ENCODE measurements at regions not wholly inside any gene's neighbourhood (a gene's known extent, or its start where the extent isn't known, plus 50 kb on each side); places are given as distances from the start of the nearest gene placed in this dataset.

DNA sequence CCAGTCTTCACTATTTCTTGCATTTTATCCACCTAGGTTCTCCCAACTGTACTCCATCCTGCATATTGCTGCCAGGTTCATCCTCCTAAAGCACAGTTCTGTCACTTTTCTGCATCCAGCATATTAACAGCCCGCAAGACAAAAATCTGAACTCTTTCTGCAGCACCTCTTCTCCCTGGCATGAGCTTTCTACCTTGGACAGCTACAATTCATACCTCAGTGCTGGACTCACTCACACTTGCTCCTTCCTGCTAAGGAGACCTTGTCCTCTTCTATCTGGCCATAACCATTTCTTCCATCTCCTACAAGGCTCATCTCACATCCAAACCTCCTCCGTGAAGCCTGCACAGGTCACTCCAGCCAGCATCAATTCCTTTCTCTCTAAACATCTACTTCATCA, 170.1 kb upstream of the GRIP1 start:
- Mint-ChIP-seq H3K4me3 (no peak overlapping the region), H3K27ac (no peak overlapping the region), H3K27me3 (peaks cover 8% of the 10 kb centered on the region), H3K9me3 (no peaks in the 10 kb centered on the region), H3K4me1 (no peaks in the 10 kb centered on the region), H3K36me3 (no peaks in the 10 kb centered on the region)
- DNase-seq (ENCODE audit: low spot score in 2 of 2) (no peak), ATAC-seq (ENCODE audit: low read depth) (no peak)

GRCh38 chr12:66851134-66851533, 172.3 kb upstream of the GRIP1 start:
- Mint-ChIP-seq H3K9me3 (no peaks in the 10 kb centered on the region), H3K27me3 (peaks cover 9% of the 10 kb centered on the region), H3K36me3 (no peaks in the 10 kb centered on the region), H3K4me3 (no peak overlapping the region), H3K4me1 (no peaks in the 10 kb centered on the region), H3K27ac (no peak overlapping the region)
- ATAC-seq (ENCODE audit: low read depth) (peak; percentile 62), DNase-seq (ENCODE audit: low spot score in 2 of 2) (no peak)

DNA sequence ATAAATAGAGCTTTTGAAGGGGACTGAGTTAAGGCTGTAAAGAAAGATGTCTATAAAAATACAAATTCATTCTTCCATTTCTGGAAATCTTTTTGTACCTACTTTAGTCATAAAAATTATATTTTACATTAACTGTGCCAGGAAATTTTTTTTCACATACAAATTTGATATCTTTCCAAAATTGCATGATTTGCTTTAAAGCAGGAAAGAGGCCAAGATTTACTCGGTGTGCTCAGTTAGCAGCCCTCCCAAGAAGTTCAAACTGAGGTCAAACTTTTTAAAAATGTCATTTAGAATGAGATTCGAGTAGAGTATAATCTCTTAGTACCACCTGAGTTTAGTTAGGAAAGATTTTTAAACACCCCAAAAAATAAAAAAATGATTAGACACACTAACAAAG, 173.2 kb upstream of the GRIP1 start:
- Mint-ChIP-seq H3K36me3 (no peaks in the 10 kb centered on the region), H3K27ac (no peak overlapping the region), H3K9me3 (no peaks in the 10 kb centered on the region), H3K4me1 (no peaks in the 10 kb centered on the region), H3K27me3 (peaks cover 8% of the 10 kb centered on the region), H3K4me3 (no peak overlapping the region)
- ATAC-seq (ENCODE audit: low read depth) (no peak), DNase-seq (ENCODE audit: low spot score in 2 of 2) (no peak)

GRCh38 chr12:66852765-66853164, 173.9 kb upstream of the GRIP1 start:
- H3K27ac Mint-ChIP-seq, result no peak overlapping the region
- no peak for DNase-seq (ENCODE audit: low spot score in 2 of 2)
- peaks cover 8% of the 10 kb centered on the region for H3K27me3 Mint-ChIP-seq
- H3K4me1 Mint-ChIP-seq, result no peaks in the 10 kb centered on the region
- no peaks in the 10 kb centered on the region for H3K36me3 Mint-ChIP-seq
- H3K4me3 Mint-ChIP-seq, result no peak overlapping the region
- no peaks in the 10 kb centered on the region for H3K9me3 Mint-ChIP-seq
- no peak for ATAC-seq (ENCODE audit: low read depth)

- DNase-seq (ENCODE audit: low spot score in 2 of 2) (no peak), ATAC-seq (ENCODE audit: low read depth) (no peak)
- Mint-ChIP-seq H3K27me3 (peaks cover 3% of the 10 kb centered on the region), H3K4me3 (no peak overlapping the region), H3K9me3 (no peaks in the 10 kb centered on the region), H3K27ac (no peak overlapping the region), H3K4me1 (no peaks in the 10 kb centered on the region), H3K36me3 (no peaks in the 10 kb centered on the region)
Measured at GRCh38 chr12:66859751-66860440, 181.0 kb upstream of the GRIP1 start.

GRCh38 chr12:66860752-66861750, 182.2 kb upstream of the GRIP1 start:
- Mint-ChIP-seq H3K4me1 (no peaks in the 10 kb centered on the region), H3K36me3 (no peaks in the 10 kb centered on the region), H3K27me3 (peaks cover 7% of the 10 kb centered on the region), H3K4me3 (no peak overlapping the region), H3K27ac (no peak overlapping the region), H3K9me3 (no peaks in the 10 kb centered on the region)
- no peak for ATAC-seq (ENCODE audit: low read depth)
- peak; percentile 38 to 45 for DNase-seq (ENCODE audit: low spot score in 2 of 2)

GRCh38 chr12:66862356-66862985, 183.6 kb upstream of the GRIP1 start:
- Mint-ChIP-seq H3K36me3 (no peaks in the 10 kb centered on the region), H3K9me3 (no peaks in the 10 kb centered on the region), H3K27me3 (peaks cover 7% of the 10 kb centered on the region), H3K4me3 (no peak overlapping the region), H3K27ac (no peak overlapping the region), H3K4me1 (no peaks in the 10 kb centered on the region)
- DNase-seq (ENCODE audit: low spot score in 2 of 2) (no peak), ATAC-seq (ENCODE audit: low read depth) (no peak)

- no peak overlapping the region for H3K27ac Mint-ChIP-seq
- ATAC-seq (ENCODE audit: low read depth) (no peak), DNase-seq (ENCODE audit: low spot score in 2 of 2) (no peak)
- no peaks in the 10 kb centered on the region for H3K9me3 Mint-ChIP-seq
- no peak overlapping the region for H3K4me3 Mint-ChIP-seq
- H3K27me3 Mint-ChIP-seq, result peaks cover 7% of the 10 kb centered on the region
- H3K4me1 Mint-ChIP-seq, result no peaks in the 10 kb centered on the region
- no peaks in the 10 kb centered on the region for H3K36me3 Mint-ChIP-seq
Measured at GRCh38 chr12:66863276-66863675, 184.4 kb upstream of the GRIP1 start.

DNA sequence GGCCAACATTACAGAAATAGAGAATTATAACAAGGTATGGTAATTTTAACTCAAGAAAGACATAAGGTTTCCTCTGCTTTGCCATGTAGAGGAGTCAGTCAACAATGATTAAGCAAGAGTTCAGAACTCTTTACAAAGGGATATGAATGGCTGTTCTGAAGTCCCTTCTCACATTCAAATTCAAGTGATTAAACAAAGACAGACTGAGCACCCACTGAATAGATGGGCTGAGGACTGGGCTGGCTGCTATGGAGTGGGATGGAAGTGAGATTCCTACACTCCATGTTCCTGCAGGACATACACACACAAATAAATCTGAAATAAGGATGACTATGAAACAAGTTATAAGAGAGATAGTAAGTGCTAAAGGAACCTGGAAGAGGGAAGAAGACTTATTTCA, 199.0 kb upstream of the GRIP1 start:
- DNase-seq (ENCODE audit: low spot score in 2 of 2), result no peak
- peaks cover 15% of the 10 kb centered on the region for H3K27me3 Mint-ChIP-seq
- no peak for ATAC-seq (ENCODE audit: low read depth)
- no peaks in the 10 kb centered on the region for H3K4me1 Mint-ChIP-seq
- H3K36me3 Mint-ChIP-seq, result no peaks in the 10 kb centered on the region
- H3K27ac Mint-ChIP-seq, result no peak overlapping the region
- no peaks in the 10 kb centered on the region for H3K9me3 Mint-ChIP-seq
- no peak overlapping the region for H3K4me3 Mint-ChIP-seq

DNA sequence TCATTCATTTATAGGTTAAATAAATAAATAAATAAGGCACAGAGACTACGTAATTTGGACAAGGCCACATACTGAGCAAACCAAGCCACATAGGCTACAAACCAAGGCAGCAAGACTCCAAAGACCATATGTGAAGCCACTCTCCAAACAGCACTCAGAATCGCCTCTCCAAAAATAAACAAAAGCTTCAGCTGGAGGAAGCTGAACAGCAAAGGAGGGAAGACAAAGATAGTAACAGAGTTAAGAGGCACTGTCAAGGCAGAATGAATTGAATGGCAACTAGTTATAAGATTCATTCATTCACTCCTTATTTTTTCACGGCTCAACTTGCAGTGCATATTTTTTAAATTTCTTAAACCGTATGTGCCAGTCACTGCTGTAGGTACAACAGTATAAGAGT, 200.5 kb upstream of the GRIP1 start:
- Mint-ChIP-seq H3K27ac (no peak overlapping the region), H3K4me3 (no peak overlapping the region), H3K27me3 (peaks cover 16% of the 10 kb centered on the region), H3K36me3 (no peaks in the 10 kb centered on the region), H3K9me3 (no peaks in the 10 kb centered on the region), H3K4me1 (no peaks in the 10 kb centered on the region)
- DNase-seq (ENCODE audit: low spot score in 2 of 2), result no peak
- ATAC-seq (ENCODE audit: low read depth), result no peak

GRCh38 chr12:66881386-66881785, 202.5 kb upstream of the GRIP1 start:
- DNase-seq (ENCODE audit: low spot score in 2 of 2) (no peak), ATAC-seq (ENCODE audit: low read depth) (no peak)
- Mint-ChIP-seq H3K27ac (no peak overlapping the region), H3K27me3 (peaks cover 16% of the 10 kb centered on the region), H3K4me1 (no peaks in the 10 kb centered on the region), H3K4me3 (no peak overlapping the region), H3K9me3 (no peaks in the 10 kb centered on the region), H3K36me3 (no peaks in the 10 kb centered on the region)

DNA sequence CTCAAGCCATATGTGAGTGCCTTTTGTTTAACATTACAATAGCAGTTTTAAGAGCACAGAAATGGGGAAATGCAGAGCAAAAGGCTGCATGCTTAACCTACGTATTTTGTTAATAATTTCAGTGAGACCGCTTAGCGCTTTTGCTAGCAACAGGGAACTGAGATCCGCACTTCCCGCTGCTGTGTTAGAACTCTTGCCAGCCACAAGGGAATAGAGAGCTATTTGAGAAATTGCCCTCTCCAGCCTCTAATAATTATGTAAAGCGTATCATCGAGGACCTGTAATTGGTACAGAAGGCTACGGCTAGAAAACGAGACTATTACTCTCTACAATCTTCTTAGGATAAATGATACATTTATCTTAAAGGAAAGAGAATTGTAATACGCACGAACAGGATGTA, 205.2 kb upstream of the GRIP1 start:
- no peak for ATAC-seq (ENCODE audit: low read depth)
- Mint-ChIP-seq H3K4me1 (no peaks in the 10 kb centered on the region), H3K27me3 (peaks cover 9% of the 10 kb centered on the region), H3K36me3 (no peaks in the 10 kb centered on the region), H3K4me3 (no peak overlapping the region), H3K9me3 (no peaks in the 10 kb centered on the region), H3K27ac (no peak overlapping the region)
- DNase-seq (ENCODE audit: low spot score in 2 of 2), result no peak

DNA sequence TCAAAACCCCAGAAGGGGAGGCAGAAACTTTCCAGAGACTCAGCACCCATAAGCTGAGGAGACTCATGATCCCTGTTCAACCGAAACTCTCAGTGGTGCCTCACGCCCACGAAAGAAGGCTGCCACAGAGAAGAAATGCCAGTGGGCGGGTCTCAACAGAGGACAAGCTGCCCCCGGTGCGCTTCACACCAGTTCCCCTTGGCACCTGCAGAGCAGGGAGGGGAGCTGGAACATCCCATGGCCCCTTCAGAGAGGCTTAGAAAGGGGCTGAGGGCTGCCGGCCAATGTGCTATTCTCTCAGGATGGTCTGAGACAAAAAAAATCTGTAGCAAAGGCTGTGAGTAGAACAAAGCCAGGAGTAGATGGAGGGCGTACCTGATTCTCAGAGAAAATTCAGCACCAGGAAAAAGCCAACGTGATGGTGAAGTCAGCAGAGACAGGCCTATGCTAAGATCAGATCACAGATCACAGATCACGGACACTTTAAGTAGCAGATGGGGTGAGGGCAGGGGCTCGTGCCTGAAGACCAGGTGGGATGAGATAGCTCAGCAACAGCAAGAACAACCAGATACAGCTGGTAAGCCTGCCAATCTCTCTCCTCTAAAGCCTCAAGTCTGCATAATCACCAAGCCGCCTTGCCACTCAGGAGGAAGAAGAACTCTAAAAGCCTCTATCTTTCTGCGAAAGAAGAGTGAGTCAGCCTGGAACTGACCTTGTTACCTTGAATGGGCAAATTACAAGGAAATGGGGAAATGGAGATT, 206.4 kb upstream of the GRIP1 start:
- Mint-ChIP-seq H3K36me3 (no peaks in the 10 kb centered on the region), H3K4me1 (no peaks in the 10 kb centered on the region), H3K9me3 (no peaks in the 10 kb centered on the region), H3K27me3 (peaks cover 5% of the 10 kb centered on the region), H3K27ac (no peak overlapping the region), H3K4me3 (no peak overlapping the region)
- ATAC-seq (ENCODE audit: low read depth), result no peak
- DNase-seq (ENCODE audit: low spot score in 2 of 2), result no peak

GRCh38 chr12:66896797-66897196, 217.9 kb upstream of the GRIP1 start:
- ATAC-seq (ENCODE audit: low read depth) (no peak), DNase-seq (ENCODE audit: low spot score in 2 of 2) (no peak)
- Mint-ChIP-seq H3K4me1 (peaks cover 15% of the 10 kb centered on the region), H3K27ac (no peak overlapping the region), H3K4me3 (no peak overlapping the region), H3K27me3 (peaks cover 5% of the 10 kb centered on the region), H3K9me3 (peaks cover 2% of the 10 kb centered on the region), H3K36me3 (no peaks in the 10 kb centered on the region)

Measured in memory B cell (primary cell).